Gastrocnemius medialis (tissue), 4 donors: ENCODE measurements at regions not wholly inside any gene's neighbourhood (a gene's known extent, or its start where the extent isn't known, plus 50 kb on each side); places are given as distances from the start of the nearest gene placed in this dataset.

Experiments
- ATAC-seq, 2 donors: fragments of 150-250 bp; one replicate each; pipeline ENCODE4 v1.9.1; 2016
- DNase-seq, 2 donors: peaks; one replicate each; pipeline ENCODE4 v3.0.0-alpha.2; 2019
- H3K27ac ChIP-seq, 4 donors: fragments of 200-600 bp; sonication (generic); 1 replicate in 1 of 4; 2 replicates in 3 of 4; pipeline ENCODE4 v1.5.1; 2016 to 2018; ENCODE audit warnings: mild to moderate bottlenecking in 2 of 4, moderate library complexity in 1 of 4
- H3K27me3 ChIP-seq, 3 donors: fragments of 200-600 bp; sonication (generic) in 2 of 3; 1 replicate in 1 of 3; 2 replicates in 2 of 3; pipeline versions ENCODE4 v1.5.1 to v1.6.0; 2016 to 2019; ENCODE audit warnings: mild to moderate bottlenecking in 1 of 3, moderate library complexity in 1 of 3
- H3K36me3 ChIP-seq, 2 donors: fragments of 200-600 bp; sonication (generic) in 1 of 2; one replicate each; pipeline ENCODE4 v1.5.1; 2017 to 2018
- H3K4me1 ChIP-seq, 2 donors: fragments of 200-600 bp; sonication (generic) in 1 of 2; one replicate each; pipeline ENCODE4 v1.5.1; 2016 to 2017; ENCODE audit warnings: mild to moderate bottlenecking in 2 of 2
- H3K4me3 ChIP-seq, 4 donors: fragments of 200-600 bp; sonication (generic) in 3 of 4; 1 replicate in 1 of 4; 2 replicates in 3 of 4; pipeline ENCODE4 v1.5.1; 2016 to 2019; ENCODE audit warnings: mild to moderate bottlenecking in 2 of 4
- H3K9me3 ChIP-seq, 3 donors: fragments of 200-600 bp; sonication (generic) in 2 of 3; 1 replicate in 1 of 3; 2 replicates in 2 of 3; pipeline ENCODE4 v1.5.1; 2016 to 2019
- CTCF ChIP-seq, 5 experiments: fragments of 450-650 bp in 3 of 5; fragments of 200-600 bp in 2 of 5; sonication (generic) in 2 of 5; IDR thresholded peaks in 4 of 5; conservative IDR thresholded peaks in 1 of 5; 1 replicate in 4 of 5; 2 replicates in 1 of 5; pipeline ENCODE4 v1.5.1; 2016 to 2019; ENCODE audit warnings: antibody characterized with exemption in 5 of 5, mild to moderate bottlenecking in 3 of 5, moderate library complexity in 3 of 5
- POLR2A ChIP-seq, 2 donors: fragments of 450-650 bp; IDR thresholded peaks; one replicate each; pipeline ENCODE4 v1.6.1; 2017; ENCODE audit warnings: antibody characterized with exemption in 2 of 2, mild to moderate bottlenecking in 2 of 2, moderate library complexity in 2 of 2
- in situ Hi-C, 4 donors: fragments of 200-750 bp; cut with MboI; loops; one replicate each; pipeline versions ENCODE4 v1.15.0 to v1.8.0; 2017; ENCODE audit warnings: low sequenced_read_pairs in 4 of 4
- intact Hi-C: fragments of 100-400 bp; cut with DNase I; formaldehyde crosslinking; loops from one replicate; pipeline ENCODE4 v1.15.1; 2023; ENCODE audit warnings: low total_unique reads

DNA sequence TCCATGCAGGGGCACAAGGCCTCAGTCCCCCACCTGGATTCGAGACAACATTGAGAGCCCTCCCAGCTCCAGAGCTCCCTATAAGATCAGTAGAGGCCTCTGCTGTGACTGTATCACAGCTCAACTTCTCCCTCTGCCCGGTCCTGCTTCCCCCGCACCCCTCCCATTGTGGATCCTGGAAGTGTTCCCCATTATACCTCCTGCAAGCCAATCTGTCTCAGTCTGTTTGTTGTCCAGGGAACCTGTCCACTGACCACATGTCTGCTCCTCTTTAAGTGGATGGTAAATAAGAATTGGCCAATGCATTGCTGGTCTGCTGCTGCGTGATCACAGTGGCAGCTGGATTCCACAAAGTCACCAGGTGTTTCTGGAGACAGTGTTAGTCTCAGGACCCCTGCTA, 259.7 kb upstream of the HABP2 start:
- H3K4me3 ChIP-seq = no peak overlapping the region
- TF ChIP-seq POLR2A (IDR thresholded peaks at IDR 0.05) (no peak), CTCF (IDR thresholded peaks at IDR 0.05 in 4 of 5, conservative IDR thresholded peaks at IDR 0.05 in 1 of 5) (no peak)
- H3K4me1 ChIP-seq = no peaks in the 10 kb centered on the region
- H3K27me3 ChIP-seq = no peaks in the 10 kb centered on the region
- intact Hi-C loops = no loop called here
- H3K9me3 ChIP-seq = no peaks in the 10 kb centered on the region
- DNase-seq (no peak), ATAC-seq (no peak)
- in situ Hi-C loops = no loop called here
- H3K27ac ChIP-seq = no peak overlapping the region
- H3K36me3 ChIP-seq = no peaks in the 10 kb centered on the region

- Histone ChIP-seq H3K9me3 (no peaks in the 10 kb centered on the region), H3K4me1 (no peaks in the 10 kb centered on the region), H3K4me3 (no peak overlapping the region), H3K27ac (no peak overlapping the region), H3K36me3 (no peaks in the 10 kb centered on the region), H3K27me3 (no peaks in the 10 kb centered on the region)
- ATAC-seq (no peak), DNase-seq (no peak)
- TF ChIP-seq CTCF (IDR thresholded peaks at IDR 0.05 in 4 of 5, conservative IDR thresholded peaks at IDR 0.05 in 1 of 5) (no peak), POLR2A (IDR thresholded peaks at IDR 0.05) (no peak)
- in situ Hi-C loops (no loop called here), intact Hi-C loops (no loop called here)
These were observed 258.0 kb upstream of the HABP2 start for GRCh38 chr10:113294868-113295267.

DNA sequence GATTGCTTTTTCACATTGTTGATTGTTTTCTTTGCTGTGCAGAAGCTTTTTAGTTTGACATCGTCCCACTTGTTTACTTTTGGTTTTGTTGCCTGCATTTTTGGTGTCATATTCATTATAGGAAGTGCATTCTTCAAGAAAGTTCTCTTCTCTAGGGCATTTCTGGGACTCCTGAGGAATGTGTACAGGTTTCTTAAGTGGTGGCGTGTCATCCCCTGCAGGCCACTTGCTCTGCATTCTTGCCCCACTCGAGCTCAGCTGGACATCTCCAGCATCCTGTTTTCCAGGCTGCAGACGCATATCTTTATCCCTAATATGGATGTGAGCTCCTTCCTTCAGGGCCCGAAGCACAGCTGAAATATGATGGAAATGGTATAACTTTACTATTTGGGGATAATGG, 255.6 kb upstream of the HABP2 start:
- Histone ChIP-seq H3K4me3 (no peak overlapping the region), H3K27me3 (no peaks in the 10 kb centered on the region), H3K4me1 (no peaks in the 10 kb centered on the region), H3K36me3 (no peaks in the 10 kb centered on the region), H3K27ac (no peak overlapping the region), H3K9me3 (no peaks in the 10 kb centered on the region)
- in situ Hi-C loops (no loop called here), intact Hi-C loops (no loop called here)
- ATAC-seq = no peak
- no peak for DNase-seq
- no peak for TF ChIP-seq CTCF (IDR thresholded peaks at IDR 0.05 in 4 of 5, conservative IDR thresholded peaks at IDR 0.05 in 1 of 5)
- TF ChIP-seq POLR2A (IDR thresholded peaks at IDR 0.05) = no peak

GRCh38 chr10:113298616-113299015, 254.2 kb upstream of the HABP2 start:
- TF ChIP-seq POLR2A (IDR thresholded peaks at IDR 0.05) = no peak
- TF ChIP-seq CTCF (IDR thresholded peaks at IDR 0.05 in 4 of 5, conservative IDR thresholded peaks at IDR 0.05 in 1 of 5) = no peak
- H3K36me3 ChIP-seq = no peaks in the 10 kb centered on the region
- intact Hi-C loops (no loop called here), in situ Hi-C loops (no loop called here)
- no peak for DNase-seq
- ATAC-seq = no peak
- H3K4me3 ChIP-seq = no peak overlapping the region
- no peaks in the 10 kb centered on the region for H3K4me1 ChIP-seq
- no peak overlapping the region for H3K27ac ChIP-seq
- no peaks in the 10 kb centered on the region for H3K9me3 ChIP-seq
- no peaks in the 10 kb centered on the region for H3K27me3 ChIP-seq

GRCh38 chr10:113300201-113300600, 252.7 kb upstream of the HABP2 start:
- no peaks in the 10 kb centered on the region for H3K4me1 ChIP-seq
- H3K27ac ChIP-seq = no peak overlapping the region
- intact Hi-C loops (no loop called here), in situ Hi-C loops (no loop called here)
- H3K36me3 ChIP-seq = no peaks in the 10 kb centered on the region
- ATAC-seq (no peak), DNase-seq (no peak)
- TF ChIP-seq CTCF (IDR thresholded peaks at IDR 0.05 in 4 of 5, conservative IDR thresholded peaks at IDR 0.05 in 1 of 5) = no peak
- TF ChIP-seq POLR2A (IDR thresholded peaks at IDR 0.05) = no peak
- H3K27me3 ChIP-seq = no peaks in the 10 kb centered on the region
- H3K9me3 ChIP-seq = no peaks in the 10 kb centered on the region
- H3K4me3 ChIP-seq = no peak overlapping the region
